ENCODE measurements at regions not wholly inside any gene's neighbourhood (a gene's known extent, or its start where the extent isn't known, plus 50 kb on each side); places are given as distances from the start of the nearest gene placed in this dataset.
A peak's percentile ranks its signal among the peaks of the same experiment; 100 is the strongest.

DNA sequence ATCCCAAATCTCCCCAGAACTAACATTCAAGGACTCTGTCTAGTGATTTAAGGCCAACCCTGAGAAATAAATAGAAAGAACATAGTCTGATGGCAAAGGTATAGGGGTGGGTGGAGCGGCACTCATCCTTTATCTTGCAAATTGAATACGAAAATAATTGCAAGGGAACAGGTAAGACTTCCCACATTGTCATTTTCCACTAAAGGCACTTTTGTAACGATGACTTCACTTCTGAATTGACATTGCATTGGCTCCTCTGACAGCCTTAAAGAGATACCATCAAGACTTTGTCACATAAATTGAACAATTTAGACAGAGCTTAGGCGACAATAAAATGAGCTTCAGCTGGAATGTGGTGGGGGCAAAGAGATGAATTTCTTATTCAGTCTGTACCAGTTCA is 75.3 kb upstream of the PLCL2 start:
- no peak for DNase-seq (ENCODE audit: low read depth in 2 of 2)

DNA sequence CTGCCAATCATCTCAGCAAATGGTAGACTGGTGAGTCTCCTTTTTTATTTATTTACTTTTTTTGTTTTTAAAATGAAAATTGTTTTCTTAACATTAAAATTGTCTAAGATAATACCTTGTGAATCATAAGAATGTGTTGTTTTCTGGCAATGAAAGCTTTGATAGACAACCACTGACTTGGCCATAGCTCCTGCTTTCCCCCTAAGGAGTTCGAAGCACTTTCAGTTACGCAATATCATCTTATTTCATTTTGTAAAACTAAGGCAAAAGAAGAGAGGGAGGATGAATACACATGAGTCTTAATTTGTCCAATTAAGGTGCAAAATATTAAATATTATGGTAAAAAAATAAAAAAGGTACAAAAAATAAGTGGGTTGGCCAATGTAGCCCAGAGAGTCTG is 74.8 kb upstream of the PLCL2 start:
- no peak for DNase-seq (ENCODE audit: low read depth in 2 of 2)

DNA sequence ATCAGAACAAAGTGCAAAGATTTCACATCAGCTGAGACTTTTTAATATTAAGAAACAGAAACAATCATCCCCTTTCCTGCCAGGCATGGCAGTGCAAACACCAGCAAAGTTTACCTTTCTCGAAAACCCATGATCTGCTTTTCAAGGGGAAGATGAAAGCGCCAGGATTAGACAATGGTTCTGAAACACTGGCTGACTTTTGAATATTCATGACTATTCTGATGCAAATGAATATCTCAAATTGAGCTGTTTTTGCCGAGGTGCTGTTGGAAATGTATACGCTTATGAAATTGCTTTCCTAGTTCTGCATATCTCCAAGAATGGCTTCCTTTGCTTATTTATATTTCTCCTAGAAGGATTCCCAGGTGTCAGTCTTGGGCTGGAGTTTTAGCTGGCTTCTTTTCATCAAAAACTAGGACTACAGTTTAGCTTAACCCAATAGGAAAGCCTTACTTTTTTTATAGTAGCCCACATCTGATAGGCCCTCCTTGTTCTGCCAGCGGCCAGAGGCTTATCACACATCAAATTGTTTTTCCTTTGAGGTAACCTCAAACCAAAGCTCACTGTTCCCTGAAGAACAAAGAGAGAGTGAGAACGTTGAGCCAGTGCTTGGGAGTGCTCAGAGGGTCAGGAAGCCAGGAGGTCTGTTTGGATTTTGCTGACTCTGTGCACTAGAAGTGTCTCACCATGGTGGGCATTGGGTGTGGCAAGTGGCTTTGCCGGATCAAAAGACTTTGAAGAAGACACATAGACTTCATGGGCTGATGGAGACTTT is 74.0 kb upstream of the PLCL2 start:
- DNase-seq (ENCODE audit: low read depth in 2 of 2): no peak

DNA sequence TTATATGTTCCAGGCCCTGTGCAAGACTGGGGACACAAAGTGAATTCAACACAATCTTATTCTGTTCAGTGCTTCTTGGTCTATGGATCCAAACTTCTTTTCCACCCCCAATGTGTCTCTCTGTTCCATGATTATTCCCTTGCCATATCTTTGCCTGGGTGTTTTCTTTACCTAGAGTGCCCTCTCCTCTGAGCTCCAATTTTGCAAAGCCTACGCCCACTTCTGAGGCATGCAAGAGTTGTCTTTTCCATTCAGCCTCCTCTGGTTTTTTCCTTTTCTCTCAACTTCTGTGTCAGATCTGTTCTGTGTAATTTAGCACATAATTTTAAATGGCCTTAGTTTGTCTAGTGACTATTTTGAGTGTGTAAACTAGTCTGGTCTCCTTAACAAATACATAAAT is 72.8 kb upstream of the PLCL2 start:
- DNase-seq (ENCODE audit: low read depth in 2 of 2): no peak

DNA sequence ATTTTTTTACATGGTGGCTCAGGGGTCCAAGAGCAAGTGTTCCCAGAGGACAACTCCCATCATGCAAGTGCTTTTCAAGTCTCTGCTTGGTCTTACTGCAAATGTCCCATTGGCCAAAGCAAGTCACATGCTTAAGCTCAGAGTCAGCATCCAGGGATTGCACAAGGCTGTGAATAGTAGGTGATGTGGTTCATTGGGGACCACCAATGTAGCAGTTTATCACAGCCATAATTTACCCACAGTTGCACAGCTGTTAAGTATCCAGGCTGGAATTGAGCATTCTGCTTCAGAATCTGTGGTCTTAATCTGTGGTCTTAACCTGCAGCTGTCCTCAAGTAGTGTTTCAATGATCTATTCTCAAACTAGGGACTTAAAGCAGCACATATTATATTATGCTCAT is 71.4 kb upstream of the PLCL2 start:
- no peak for DNase-seq (ENCODE audit: low read depth in 2 of 2)

DNA sequence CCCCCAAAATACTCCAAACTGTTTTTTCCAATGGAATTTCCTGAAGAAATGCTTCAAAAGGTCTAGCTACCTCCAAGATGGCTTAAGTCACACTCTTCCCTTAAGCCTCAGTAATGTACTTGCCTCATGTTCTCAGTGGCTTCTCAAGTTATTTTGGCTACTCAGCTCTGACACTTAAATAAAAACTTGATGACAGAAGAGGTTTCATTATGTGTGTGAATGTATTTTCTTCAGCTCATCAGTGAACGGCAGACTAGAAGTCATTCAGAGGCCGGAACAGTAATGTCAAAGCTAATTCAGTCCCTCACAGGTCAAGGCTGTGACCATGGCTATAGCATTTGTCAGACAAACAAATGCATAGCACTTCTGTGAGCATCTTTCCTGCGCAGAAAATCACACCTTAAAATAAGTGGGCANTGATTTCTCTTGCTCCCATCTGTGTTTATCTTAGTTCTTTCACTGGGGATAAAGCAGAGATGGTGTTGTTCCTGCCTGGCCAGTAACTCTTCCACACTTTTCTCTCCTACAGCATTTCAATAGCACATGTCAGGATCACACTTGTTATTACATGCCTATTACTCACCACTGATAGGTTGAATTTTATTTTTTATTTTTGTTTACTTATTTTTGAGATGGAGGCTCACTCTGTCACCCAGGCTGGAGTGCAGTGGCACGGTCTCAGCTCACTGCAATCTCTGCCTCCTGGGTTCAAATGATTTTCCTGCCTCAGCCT is 68.5 kb upstream of the PLCL2 start:
- no peak for DNase-seq (ENCODE audit: low read depth in 2 of 2)

DNA sequence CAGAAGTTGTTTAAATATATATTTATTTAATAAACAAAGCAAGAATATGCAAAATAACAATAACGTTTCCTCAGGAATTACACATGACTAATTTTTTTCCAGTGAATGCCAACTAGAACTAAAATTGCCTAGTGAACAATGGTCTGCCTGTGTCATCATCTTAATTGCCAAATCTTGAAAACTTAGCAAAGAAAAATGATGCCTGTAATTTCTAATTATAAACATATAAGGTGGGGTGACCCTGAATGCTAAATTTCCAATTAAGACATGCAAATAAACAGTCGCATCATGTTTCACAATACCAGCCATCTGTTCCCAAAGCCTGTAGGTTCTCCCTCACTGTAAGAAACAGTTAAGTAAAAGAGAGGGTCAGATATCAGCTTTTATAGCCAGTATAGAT is 67.6 kb upstream of the PLCL2 start:
- no peak for DNase-seq (ENCODE audit: low read depth in 2 of 2)

DNA sequence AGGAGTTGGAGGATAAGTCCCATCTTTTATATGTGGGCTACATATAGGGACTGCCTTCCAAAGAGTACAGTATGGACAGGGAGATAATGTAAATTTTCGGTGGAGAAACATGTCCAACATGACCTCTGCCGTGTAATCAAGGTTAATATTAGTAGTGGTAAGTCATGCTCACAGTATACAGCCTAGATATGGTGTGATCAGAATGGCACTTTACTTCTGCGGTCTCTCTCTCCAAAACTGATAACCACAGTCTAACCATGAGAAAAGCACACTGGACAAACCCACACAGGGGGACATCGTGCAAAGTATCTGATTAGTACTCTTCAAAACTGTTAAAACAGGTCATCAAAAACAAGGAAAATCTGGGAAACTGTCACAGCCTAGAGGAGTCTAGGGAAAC is 66.6 kb upstream of the PLCL2 start:
- DNase-seq (ENCODE audit: low read depth in 2 of 2): no peak

DNA sequence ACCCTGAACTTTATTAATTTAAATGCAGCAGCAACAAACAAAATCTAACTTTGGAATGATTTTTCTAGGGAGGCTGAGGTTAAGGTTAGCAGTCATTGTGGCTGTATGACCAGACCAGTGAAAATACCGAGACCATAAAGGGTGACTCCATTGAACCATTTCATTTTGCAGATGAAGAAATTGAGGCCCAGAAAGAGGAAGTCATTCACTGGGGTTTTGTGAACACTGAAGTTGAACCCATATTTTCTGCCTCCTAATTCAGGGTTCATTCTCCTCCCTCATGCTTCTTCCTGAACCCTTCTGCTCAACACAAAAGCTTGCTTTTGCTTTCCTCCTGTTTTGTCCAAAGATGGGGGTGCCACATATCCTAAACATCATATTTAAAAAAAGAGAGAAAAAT is 65.8 kb upstream of the PLCL2 start:
- DNase-seq (ENCODE audit: low read depth in 2 of 2): no peak

DNA sequence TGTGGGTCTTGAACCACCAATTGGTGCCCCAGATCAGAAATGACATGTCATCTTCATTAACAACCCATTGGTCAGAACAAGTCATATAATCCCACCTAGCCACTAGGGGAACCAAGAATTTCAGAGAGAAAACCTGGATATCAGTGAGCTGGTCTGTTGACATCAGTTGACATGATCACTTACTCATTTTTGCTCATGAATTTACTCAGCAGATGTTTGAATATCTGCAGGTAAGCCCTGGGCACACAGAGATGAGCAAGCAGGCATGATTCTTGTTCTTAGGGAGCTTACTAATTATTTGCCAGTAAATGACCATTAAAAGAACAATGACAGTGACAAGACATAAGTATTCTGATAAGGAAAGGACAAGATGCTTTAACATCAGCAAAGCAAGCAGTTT is 64.3 kb upstream of the PLCL2 start:
- DNase-seq (ENCODE audit: low read depth in 2 of 2): no peak

DNA sequence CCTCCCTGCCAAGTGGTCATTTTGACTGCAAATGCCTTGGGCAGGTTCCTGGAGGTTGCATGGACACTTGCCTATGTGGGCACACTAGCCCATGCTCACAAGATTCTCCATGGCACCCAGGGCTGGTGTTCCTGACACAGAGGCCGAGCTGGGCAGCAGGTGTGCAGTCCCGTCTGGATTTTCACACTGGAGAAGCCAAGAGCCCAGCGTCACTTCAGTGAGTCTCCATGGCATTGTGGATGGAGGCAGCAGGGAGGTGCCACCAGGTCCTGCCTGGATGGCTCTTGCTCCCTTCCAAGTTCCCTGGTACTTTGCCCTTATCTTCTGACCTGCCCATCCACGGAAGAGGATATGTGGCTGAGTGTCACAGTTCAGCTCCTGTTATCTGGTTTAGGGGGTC is 63.7 kb upstream of the PLCL2 start:
- DNase-seq (ENCODE audit: low read depth in 2 of 2): no peak

DNA sequence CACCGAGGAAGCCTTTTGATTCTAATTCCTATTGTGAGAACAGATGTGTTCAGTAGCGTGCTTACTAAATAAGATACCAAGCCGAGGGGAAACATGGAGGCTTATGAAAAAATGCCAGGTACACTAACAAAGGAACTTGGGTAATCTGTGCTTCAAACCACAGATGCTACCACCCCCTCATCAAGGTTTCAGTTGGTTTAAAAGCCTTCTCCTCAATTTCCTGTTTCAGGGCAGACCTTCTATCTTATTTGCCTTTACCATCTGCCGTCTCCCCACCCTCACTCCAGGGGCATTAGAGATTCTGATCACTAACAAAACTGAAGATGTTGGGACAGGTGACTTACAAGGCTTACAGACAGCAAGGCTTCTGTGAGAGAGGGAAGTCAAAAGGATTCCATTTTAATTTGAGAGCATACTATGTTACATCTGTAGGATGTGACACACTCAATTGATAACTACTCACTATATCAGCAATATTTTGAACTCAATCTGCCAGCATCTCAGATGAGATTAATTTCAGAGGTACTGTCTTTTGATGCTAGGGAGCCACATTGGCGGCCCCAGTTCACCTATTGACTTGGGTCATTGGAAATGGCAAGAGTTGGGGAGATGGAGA is 60.6 kb upstream of the PLCL2 start:
- DNase-seq (ENCODE audit: low read depth in 2 of 2): no peak

DNA sequence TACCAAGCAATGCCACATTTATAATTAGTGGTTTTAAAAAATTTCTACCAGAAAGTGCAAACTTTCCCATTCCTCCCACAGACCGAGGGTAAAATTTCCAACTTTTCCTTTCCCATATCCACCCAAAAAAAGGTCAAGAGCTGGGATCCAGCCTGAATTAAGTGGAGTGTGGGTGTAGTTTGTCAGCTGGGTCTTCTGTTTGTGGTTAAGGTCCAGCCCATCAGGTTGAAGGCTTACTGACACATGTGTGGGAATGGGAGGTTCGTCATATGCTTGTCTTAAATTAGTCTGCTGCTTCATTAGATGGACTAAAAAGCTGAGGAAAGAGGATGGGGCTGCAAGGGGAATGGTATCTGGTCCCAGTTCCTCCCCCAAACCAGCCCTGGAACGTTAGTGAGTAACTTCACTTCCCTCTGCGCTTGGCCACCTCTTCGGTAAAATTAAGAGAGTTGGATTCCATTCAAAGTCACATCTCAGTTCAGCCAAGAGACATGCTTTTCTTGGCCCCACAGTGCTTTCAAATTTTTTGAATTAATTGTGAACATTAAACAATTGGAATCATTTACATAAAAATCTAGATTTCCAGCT is 59.0 kb upstream of the PLCL2 start:
- DNase-seq (ENCODE audit: low read depth in 2 of 2): no peak

DNA sequence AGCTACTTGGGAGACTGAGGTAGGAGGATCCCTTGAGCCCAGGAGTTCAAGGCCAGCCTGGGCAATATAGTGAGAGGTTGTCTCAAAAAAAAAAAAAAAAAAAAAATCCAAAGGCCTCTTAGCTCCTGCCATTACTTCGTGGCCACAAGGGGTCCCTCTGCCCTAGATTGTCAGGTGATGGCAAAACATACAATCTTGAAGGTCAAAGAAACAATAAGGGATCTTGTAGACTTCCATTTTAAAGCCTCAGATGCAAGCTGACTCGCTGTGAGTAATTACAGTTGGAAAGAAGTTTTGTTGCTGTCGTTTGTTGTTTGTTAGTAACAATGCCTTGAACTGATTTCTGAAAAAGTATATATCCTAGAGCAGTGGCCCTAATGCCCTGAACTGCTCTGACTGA is 55.9 kb upstream of the PLCL2 start:
- DNase-seq (ENCODE audit: low read depth in 2 of 2): peak; percentile 24 to 38

DNA sequence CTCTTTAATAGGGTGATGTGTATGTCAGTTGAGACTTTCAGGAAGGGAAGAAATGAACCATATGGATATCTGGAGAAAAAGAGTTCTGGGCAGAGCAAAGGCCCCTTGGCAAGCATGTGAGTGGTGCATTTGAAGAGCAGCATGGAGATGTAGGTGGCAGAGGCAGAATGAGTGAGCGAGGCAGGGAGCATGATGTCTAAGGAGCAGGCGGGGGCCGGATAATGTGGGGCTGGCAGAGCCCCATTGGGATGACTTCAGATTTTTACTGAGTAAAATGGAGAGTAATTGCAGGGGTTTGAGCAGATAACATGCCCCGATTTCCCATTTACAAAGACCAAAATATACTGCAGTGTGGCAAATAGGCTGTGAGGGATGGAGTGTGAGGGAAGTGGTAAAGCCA is 52.9 kb upstream of the PLCL2 start:
- DNase-seq (ENCODE audit: low read depth in 2 of 2): no peak

DNA sequence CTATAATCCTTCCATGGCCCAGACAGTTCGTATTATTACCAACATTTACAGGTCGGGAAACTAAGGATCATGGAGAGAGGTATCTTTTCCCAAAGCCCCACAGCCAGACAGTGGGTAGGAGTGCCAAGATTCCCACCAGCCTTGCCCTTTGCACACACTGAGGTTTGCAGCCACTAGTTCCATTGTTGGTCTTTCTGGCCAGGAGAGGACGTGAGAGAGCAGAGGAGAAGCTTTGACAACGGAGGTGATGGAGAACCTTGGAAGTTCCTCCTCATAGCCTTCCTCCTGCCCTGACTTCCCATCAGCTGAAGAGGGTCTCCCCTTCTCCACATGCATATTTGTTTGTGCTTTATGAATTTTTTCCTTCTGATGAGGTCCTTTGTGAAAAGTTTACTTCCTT is 50.5 kb upstream of the PLCL2 start:
- no peak for DNase-seq (ENCODE audit: low read depth in 2 of 2)

DNA sequence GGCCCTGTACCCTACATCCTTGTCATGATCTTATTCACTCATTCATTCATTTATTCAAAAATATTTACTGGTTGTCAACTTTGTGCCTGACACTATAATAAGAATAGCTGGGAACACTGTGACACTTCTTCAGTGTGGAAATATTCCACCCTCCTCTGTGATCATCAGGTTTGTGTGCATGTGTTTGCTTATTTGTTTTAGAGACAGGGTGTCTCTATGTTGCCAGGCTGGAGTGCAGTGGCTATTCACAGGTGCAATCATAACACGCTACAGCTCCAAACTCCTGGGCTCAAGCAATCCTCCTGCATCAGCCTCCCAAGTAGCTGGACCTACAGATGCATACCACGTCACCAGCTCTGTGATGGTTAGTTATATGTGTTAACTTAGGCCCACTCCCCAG is 50.0 kb upstream of the PLCL2 start:
- no peak for DNase-seq (ENCODE audit: low read depth in 2 of 2)
